Esophagus squamous epithelium (tissue), 5 donors: ENCODE measurements at regions not wholly inside any gene's neighbourhood (a gene's known extent, or its start where the extent isn't known, plus 50 kb on each side); places are given as distances from the start of the nearest gene placed in this dataset.

Source experiments
- DNase-seq: peaks from one replicate; lab custom pipeline; 2025; lab: John Stamatoyannopoulos, UW
- H3K27ac ChIP-seq, 4 donors: fragments of 200-600 bp; sonication (generic); one replicate each; pipeline ENCODE4 v1.5.1; 2016 to 2019; ENCODE audit warnings: mild to moderate bottlenecking in 1 of 4
- H3K27me3 ChIP-seq, 4 donors: fragments of 200-600 bp; sonication (generic); 1 replicate in 3 of 4; 2 replicates in 1 of 4; pipeline versions ENCODE4 v1.5.1 to v1.6.0; 2017 to 2021; ENCODE audit warnings: antibody characterized with exemption in 1 of 4
- H3K36me3 ChIP-seq, 3 donors: fragments of 200-600 bp; sonication (generic); one replicate each; pipeline ENCODE4 v1.5.1; 2016 to 2019
- H3K4me1 ChIP-seq, 3 donors: fragments of 200-600 bp; sonication (generic); one replicate each; pipeline ENCODE4 v1.5.1; 2017 to 2019
- H3K4me3 ChIP-seq, 4 donors: fragments of 200-600 bp; sonication (generic); 1 replicate in 3 of 4; 2 replicates in 1 of 4; pipeline ENCODE4 v1.5.1; 2016 to 2019; ENCODE audit warnings: mild to moderate bottlenecking in 2 of 4, moderate library complexity in 1 of 4
- H3K9me3 ChIP-seq, 3 donors: fragments of 200-600 bp; sonication (generic); one replicate each; pipeline ENCODE4 v1.5.1; 2016 to 2019
- CTCF ChIP-seq, 6 experiments: fragments of 450-650 bp in 4 of 6; fragments of 200-600 bp in 2 of 6; sonication (generic) in 2 of 6; IDR thresholded peaks; one replicate each; pipeline ENCODE4 v1.5.1; 2016 to 2019; ENCODE audit warnings: antibody characterized with exemption in 6 of 6, mild to moderate bottlenecking in 4 of 6, moderate library complexity in 4 of 6
- POLR2A ChIP-seq, 4 donors: fragments of 450-650 bp; IDR thresholded peaks; one replicate each; pipeline ENCODE4 v1.6.1; 2017; ENCODE audit warnings: antibody characterized with exemption in 4 of 4, mild to moderate bottlenecking in 4 of 4, moderate library complexity in 3 of 4
- WGBS, 2 donors: methylation state at CpG; one replicate each; pipeline ENCODE4 v1.1.5; 2018; 5-methylcytosine and 5-hydroxymethylcytosine counted together
- intact Hi-C: fragments of 100-400 bp; cut with DNase I; formaldehyde crosslinking; loops from one replicate; pipeline ENCODE4 v1.15.0; 2022
- donor health status: DM: yes; HTN: yes; CAD: no.

- no peaks in the 10 kb centered on the region for H3K27me3 ChIP-seq
- H3K4me3 ChIP-seq: no peak overlapping the region
- TF ChIP-seq POLR2A (IDR thresholded peaks at IDR 0.05) (no peak), CTCF (IDR thresholded peaks at IDR 0.05) (no peak)
- DNase-seq: no peak
- no peak overlapping the region for H3K27ac ChIP-seq
- intact Hi-C loops: no loop called here
- H3K9me3 ChIP-seq: no peaks in the 10 kb centered on the region
- no peaks in the 10 kb centered on the region for H3K4me1 ChIP-seq
- WGBS, 2 donors: 81 to 84% methylated on average over 17 of the region's 17 CpGs
- no peaks in the 10 kb centered on the region for H3K36me3 ChIP-seq
These were observed 325.5 kb downstream of the KCNRG start for GRCh38 chr13:50340551-50341287.

GRCh38 chr13:50341526-50341925 lies 326.3 kb downstream of the KCNRG start:
- no peaks in the 10 kb centered on the region for H3K4me1 ChIP-seq

DNA sequence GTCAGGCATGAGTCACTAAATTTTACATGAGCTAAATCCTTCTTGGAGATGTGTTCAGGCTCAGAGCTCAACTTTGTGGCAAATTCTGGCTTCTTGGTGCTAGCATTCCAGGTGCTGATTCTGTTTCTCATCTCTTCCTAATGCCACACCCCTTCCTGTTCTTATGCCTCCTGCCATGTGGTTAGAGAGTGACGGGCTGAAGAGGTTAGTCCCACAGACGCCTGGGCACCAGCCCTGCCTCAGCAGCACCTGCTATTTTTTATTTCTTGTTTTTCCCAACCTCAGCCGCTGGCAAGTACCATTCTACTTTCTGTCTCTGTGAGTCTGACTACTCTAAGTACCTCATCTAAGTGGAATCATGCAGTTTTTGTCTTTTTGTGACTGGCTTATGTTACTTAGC lies 329.5 kb downstream of the KCNRG start:
- intact Hi-C loops: no loop called here
- Histone ChIP-seq H3K4me1 (no peaks in the 10 kb centered on the region), H3K4me3 (no peak overlapping the region), H3K36me3 (no peaks in the 10 kb centered on the region), H3K9me3 (no peaks in the 10 kb centered on the region), H3K27ac (no peak overlapping the region), H3K27me3 (peaks cover 0 to 5% (median 0%) of the 10 kb centered on the region in 4 donors)
- no peak for TF ChIP-seq POLR2A (IDR thresholded peaks at IDR 0.05)
- TF ChIP-seq CTCF (IDR thresholded peaks at IDR 0.05): no peak
- 48 to 49% methylated on average over 3 of the region's 3 CpGs for WGBS, 2 donors
- no peak for DNase-seq

More at GRCh38 chr13:50341526-50341925, 326.3 kb downstream of the KCNRG start:
- H3K27ac ChIP-seq: no peak overlapping the region
- intact Hi-C loops: no loop called here
- WGBS, 2 donors: 84 to 86% methylated on average over 1 to 2 of the region's 2 CpGs
- TF ChIP-seq CTCF (IDR thresholded peaks at IDR 0.05) (no peak), POLR2A (IDR thresholded peaks at IDR 0.05) (no peak)
- H3K9me3 ChIP-seq: no peaks in the 10 kb centered on the region
- no peaks in the 10 kb centered on the region for H3K36me3 ChIP-seq
- no peak overlapping the region for H3K4me3 ChIP-seq
- no peaks in the 10 kb centered on the region for H3K27me3 ChIP-seq
- no peak for DNase-seq

GRCh38 chr13:50345804-50346203 lies 330.6 kb downstream of the KCNRG start:
- Histone ChIP-seq H3K27ac (no peak overlapping the region), H3K4me1 (no peaks in the 10 kb centered on the region), H3K4me3 (no peak overlapping the region), H3K36me3 (no peaks in the 10 kb centered on the region), H3K27me3 (peaks cover 0 to 5% (median 0%) of the 10 kb centered on the region in 4 donors), H3K9me3 (no peaks in the 10 kb centered on the region)
- no peak for TF ChIP-seq CTCF (IDR thresholded peaks at IDR 0.05)
- TF ChIP-seq POLR2A (IDR thresholded peaks at IDR 0.05): no peak
- WGBS, 2 donors: 33 to 60% methylated on average over 1 of the region's 1 CpG
- intact Hi-C loops: no loop called here
- DNase-seq: no peak

GRCh38 chr13:50348371-50348770 lies 333.1 kb downstream of the KCNRG start:
- no peak overlapping the region for H3K27ac ChIP-seq
- DNase-seq: no peak
- WGBS, 2 donors: 87 to 90% methylated on average over 4 of the region's 4 CpGs
- TF ChIP-seq CTCF (IDR thresholded peaks at IDR 0.05): no peak
- no peak for TF ChIP-seq POLR2A (IDR thresholded peaks at IDR 0.05)
- peaks cover 0 to 5% (median 0%) of the 10 kb centered on the region in 3 donors for H3K4me1 ChIP-seq
- peaks cover 0 to 5% (median 0%) of the 10 kb centered on the region in 4 donors for H3K27me3 ChIP-seq
- no peaks in the 10 kb centered on the region for H3K9me3 ChIP-seq
- intact Hi-C loops: no loop called here
- no peak overlapping the region for H3K4me3 ChIP-seq
- H3K36me3 ChIP-seq: no peaks in the 10 kb centered on the region
